ENCODE measurements at regions not wholly inside any gene's neighbourhood (a gene's known extent, or its start where the extent isn't known, plus 50 kb on each side); places are given as distances from the start of the nearest gene placed in this dataset.
"Not testable (repeated sequence)": the region's sequence is repeated elsewhere in the genome, so short reads cannot be mapped to it uniquely, and the experiment has no call there.

DNA sequence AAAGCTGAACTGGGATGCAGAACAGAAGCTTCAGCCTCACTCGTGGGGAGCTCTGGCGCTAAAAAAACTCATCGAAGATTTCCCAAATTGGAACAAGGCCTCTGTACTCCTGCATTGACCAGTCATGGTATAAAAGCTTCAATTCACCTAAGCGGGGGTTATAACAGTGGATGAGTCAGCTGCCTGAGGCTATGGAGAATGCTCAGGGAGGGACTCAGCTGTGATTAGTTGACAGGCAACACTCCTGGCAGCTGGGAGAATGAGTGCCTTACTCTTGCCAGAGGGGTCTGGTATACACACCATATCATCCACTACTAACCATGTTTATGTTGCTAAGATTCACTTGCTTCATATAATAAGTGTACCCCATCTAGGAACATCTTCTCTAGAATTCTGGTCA is 350.6 kb upstream of the VRK2 start:
- H3K27me3 Mint-ChIP-seq (ENCODE audit: low read depth in 3 of 3): peaks cover 0 to 3% (median 0%) of the 10 kb centered on the region in 3 donors
- no peak overlapping the region for H3K4me3 Mint-ChIP-seq
- H3K4me1 Mint-ChIP-seq: no peaks in the 10 kb centered on the region
- no peak for DNase-seq
- H3K27ac Mint-ChIP-seq: no peak overlapping the region
- H3K9me3 Mint-ChIP-seq: peaks cover 4 to 39% (median 5%) of the 10 kb centered on the region in 6 donors
- no peaks in the 10 kb centered on the region for H3K36me3 Mint-ChIP-seq

- no peak overlapping the region for H3K4me3 Mint-ChIP-seq
- H3K27me3 Mint-ChIP-seq (ENCODE audit: low read depth in 3 of 3): no peaks in the 10 kb centered on the region
- no peak overlapping the region for H3K27ac Mint-ChIP-seq
- no peak for DNase-seq
- no peaks in the 10 kb centered on the region for H3K36me3 Mint-ChIP-seq
- H3K9me3 Mint-ChIP-seq: peaks cover 0 to 18% (median 2%) of the 10 kb centered on the region in 6 donors
- no peaks in the 10 kb centered on the region for H3K4me1 Mint-ChIP-seq
Observed at GRCh38 chr2:57698392-57698791, 348.2 kb upstream of the VRK2 start.

- H3K9me3 Mint-ChIP-seq: peaks cover 0 to 13% (median 2%) of the 10 kb centered on the region in 6 donors
- DNase-seq: no peak
- no peak overlapping the region for H3K4me3 Mint-ChIP-seq
- H3K27me3 Mint-ChIP-seq (ENCODE audit: low read depth in 3 of 3): no peaks in the 10 kb centered on the region
- no peaks in the 10 kb centered on the region for H3K4me1 Mint-ChIP-seq
- H3K27ac Mint-ChIP-seq: no peak overlapping the region
- H3K36me3 Mint-ChIP-seq: no peaks in the 10 kb centered on the region
Observed at GRCh38 chr2:57698935-57699449, 347.6 kb upstream of the VRK2 start.

DNA sequence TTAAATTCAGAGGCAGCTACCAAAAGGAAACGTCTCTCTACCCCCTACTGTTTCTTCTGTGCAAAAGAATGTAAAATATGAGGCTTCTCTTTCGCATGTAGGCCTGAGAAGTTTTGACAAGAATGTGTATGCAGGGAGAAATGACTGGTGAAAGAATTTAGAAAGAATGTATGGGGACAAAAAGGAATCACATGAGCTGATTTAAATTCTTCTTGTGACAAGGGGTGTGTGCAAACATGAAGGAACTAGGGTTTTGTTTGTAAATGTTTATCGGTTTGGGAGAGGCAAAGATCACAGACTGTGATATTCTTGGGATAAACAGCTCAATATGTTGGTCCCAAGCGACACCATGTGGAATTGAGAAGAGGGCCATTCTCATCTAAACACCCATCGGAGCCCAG is 345.2 kb upstream of the VRK2 start:
- H3K27ac Mint-ChIP-seq: no peak overlapping the region
- no peaks in the 10 kb centered on the region for H3K4me1 Mint-ChIP-seq
- no peak for DNase-seq
- peaks cover 0 to 13% (median under 1%) of the 10 kb centered on the region in 6 donors for H3K9me3 Mint-ChIP-seq
- no peaks in the 10 kb centered on the region for H3K36me3 Mint-ChIP-seq
- no peak overlapping the region for H3K4me3 Mint-ChIP-seq
- H3K27me3 Mint-ChIP-seq (ENCODE audit: low read depth in 3 of 3): no peaks in the 10 kb centered on the region

GRCh38 chr2:57703407-57703806 is 343.2 kb upstream of the VRK2 start:
- H3K36me3 Mint-ChIP-seq: no peaks in the 10 kb centered on the region
- H3K4me3 Mint-ChIP-seq: no peak overlapping the region
- H3K4me1 Mint-ChIP-seq: no peaks in the 10 kb centered on the region
- H3K9me3 Mint-ChIP-seq: peaks cover 0 to 10% (median 2%) of the 10 kb centered on the region in 6 donors
- H3K27ac Mint-ChIP-seq: no peak overlapping the region
- no peak for DNase-seq
- H3K27me3 Mint-ChIP-seq (ENCODE audit: low read depth in 3 of 3): no peaks in the 10 kb centered on the region

GRCh38 chr2:57707794-57708193 is 338.8 kb upstream of the VRK2 start:
- not testable (repeated sequence) for H3K27ac Mint-ChIP-seq; H3K4me3 Mint-ChIP-seq; DNase-seq; H3K36me3 Mint-ChIP-seq; H3K27me3 Mint-ChIP-seq (ENCODE audit: low read depth in 3 of 3); H3K9me3 Mint-ChIP-seq; H3K4me1 Mint-ChIP-seq

GRCh38 chr2:57711991-57712390 is 334.6 kb upstream of the VRK2 start:
- H3K27me3 Mint-ChIP-seq (ENCODE audit: low read depth in 3 of 3): peaks cover 0 to 2% (median 0%) of the 10 kb centered on the region in 3 donors
- DNase-seq: no peak
- H3K27ac Mint-ChIP-seq: no peak overlapping the region
- H3K4me3 Mint-ChIP-seq: no peak overlapping the region
- H3K9me3 Mint-ChIP-seq: peaks cover 0 to 10% (median 0%) of the 10 kb centered on the region in 6 donors
- no peaks in the 10 kb centered on the region for H3K36me3 Mint-ChIP-seq
- H3K4me1 Mint-ChIP-seq: no peaks in the 10 kb centered on the region

- H3K9me3 Mint-ChIP-seq: peaks cover 0 to 2% (median 0%) of the 10 kb centered on the region in 6 donors
- H3K36me3 Mint-ChIP-seq: no peaks in the 10 kb centered on the region
- peaks cover 0 to under 1% (median 0%) of the 10 kb centered on the region in 3 donors for H3K27me3 Mint-ChIP-seq (ENCODE audit: low read depth in 3 of 3)
- peak in 2 of 3 donors; percentile 1 to 2 for DNase-seq
- peaks cover 0 to 6% of the 10 kb centered on the region in 2 donors for H3K4me1 Mint-ChIP-seq
- H3K27ac Mint-ChIP-seq: no peak overlapping the region
- peak overlapping the region in 1 of 5 donors; percentile 56 for H3K4me3 Mint-ChIP-seq
Observed at GRCh38 chr2:57720728-57721627, 325.6 kb upstream of the VRK2 start.

DNA sequence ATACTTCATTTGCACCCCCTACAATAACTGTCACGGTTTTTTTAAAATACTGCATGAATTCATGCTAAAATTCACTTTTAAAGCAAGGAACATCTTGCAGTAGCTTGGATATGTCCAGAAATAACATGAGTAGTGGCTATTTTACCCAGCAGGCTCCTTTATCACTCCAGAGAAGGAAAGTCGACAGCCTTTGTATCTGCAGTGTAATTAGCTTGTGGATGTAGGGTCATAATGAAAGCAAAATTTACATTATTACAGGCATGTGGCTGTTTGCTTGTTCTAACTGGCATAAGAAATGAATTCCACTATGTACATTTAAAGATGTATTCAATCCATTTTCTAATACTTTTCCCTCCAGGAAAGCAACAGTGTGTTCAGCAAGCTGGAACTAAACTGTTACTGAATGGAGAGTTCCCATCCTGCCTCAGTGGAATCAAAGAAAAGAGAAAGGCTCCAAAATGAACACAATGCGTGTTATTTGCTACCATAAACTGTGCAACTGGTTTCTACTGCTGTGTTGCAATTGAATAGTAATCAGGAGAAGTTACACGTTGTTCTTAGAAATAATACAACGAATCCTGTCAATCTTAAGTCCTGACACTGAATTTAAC is 321.2 kb upstream of the VRK2 start:
- no peaks in the 10 kb centered on the region for H3K27me3 Mint-ChIP-seq (ENCODE audit: low read depth in 3 of 3)
- no peak overlapping the region for H3K27ac Mint-ChIP-seq
- H3K4me1 Mint-ChIP-seq: peaks cover 0 to 6% of the 10 kb centered on the region in 2 donors
- peaks cover 0 to 7% (median 2%) of the 10 kb centered on the region in 6 donors for H3K9me3 Mint-ChIP-seq
- DNase-seq: no peak
- no peaks in the 10 kb centered on the region for H3K36me3 Mint-ChIP-seq
- H3K4me3 Mint-ChIP-seq: no peak overlapping the region

DNA sequence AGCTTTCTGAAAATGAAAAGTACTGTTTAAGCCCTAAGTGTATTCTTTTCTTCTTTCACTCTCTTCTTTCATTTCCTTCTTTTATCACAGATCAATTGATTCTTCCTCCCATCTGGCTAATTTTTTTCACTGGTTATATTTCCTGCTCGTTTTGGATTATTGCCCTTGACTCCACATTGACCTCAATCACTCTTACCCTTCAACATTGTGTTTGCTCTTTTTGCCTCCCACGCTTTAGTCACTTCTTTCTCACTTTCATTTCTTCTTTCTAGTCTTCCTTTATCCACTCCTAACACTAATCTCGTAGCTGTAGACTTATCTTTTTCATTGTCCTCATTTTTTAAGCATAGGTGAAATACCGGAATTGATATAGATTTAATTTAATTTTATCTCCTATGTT is 320.3 kb upstream of the VRK2 start:
- peaks cover 0 to 1% (median 0%) of the 10 kb centered on the region in 3 donors for H3K27me3 Mint-ChIP-seq (ENCODE audit: low read depth in 3 of 3)
- H3K4me3 Mint-ChIP-seq: no peak overlapping the region
- H3K27ac Mint-ChIP-seq: no peak overlapping the region
- H3K9me3 Mint-ChIP-seq: peaks cover 0 to 7% (median 3%) of the 10 kb centered on the region in 6 donors
- H3K36me3 Mint-ChIP-seq: no peaks in the 10 kb centered on the region
- H3K4me1 Mint-ChIP-seq: no peaks in the 10 kb centered on the region
- DNase-seq: no peak

- Mint-ChIP-seq H3K4me1 (no peaks in the 10 kb centered on the region), H3K27ac (no peak overlapping the region), H3K4me3 (no peak overlapping the region), H3K36me3 (no peaks in the 10 kb centered on the region), H3K9me3 (peaks cover 0 to 7% (median 3%) of the 10 kb centered on the region in 6 donors), H3K27me3 (ENCODE audit: low read depth in 3 of 3) (peaks cover 0 to 4% (median 0%) of the 10 kb centered on the region in 3 donors)
- DNase-seq: no peak
Observed at GRCh38 chr2:57728691-57729090, 317.9 kb upstream of the VRK2 start.

GRCh38 chr2:57733956-57734355 is 312.6 kb upstream of the VRK2 start:
- DNase-seq: no peak
- peaks cover 0 to 4% (median 0%) of the 10 kb centered on the region in 3 donors for H3K27me3 Mint-ChIP-seq (ENCODE audit: low read depth in 3 of 3)
- H3K4me1 Mint-ChIP-seq: no peaks in the 10 kb centered on the region
- H3K27ac Mint-ChIP-seq: no peak overlapping the region
- no peaks in the 10 kb centered on the region for H3K36me3 Mint-ChIP-seq
- H3K4me3 Mint-ChIP-seq: no peak overlapping the region
- peaks cover 2 to 11% (median 5%) of the 10 kb centered on the region in 6 donors for H3K9me3 Mint-ChIP-seq

DNA sequence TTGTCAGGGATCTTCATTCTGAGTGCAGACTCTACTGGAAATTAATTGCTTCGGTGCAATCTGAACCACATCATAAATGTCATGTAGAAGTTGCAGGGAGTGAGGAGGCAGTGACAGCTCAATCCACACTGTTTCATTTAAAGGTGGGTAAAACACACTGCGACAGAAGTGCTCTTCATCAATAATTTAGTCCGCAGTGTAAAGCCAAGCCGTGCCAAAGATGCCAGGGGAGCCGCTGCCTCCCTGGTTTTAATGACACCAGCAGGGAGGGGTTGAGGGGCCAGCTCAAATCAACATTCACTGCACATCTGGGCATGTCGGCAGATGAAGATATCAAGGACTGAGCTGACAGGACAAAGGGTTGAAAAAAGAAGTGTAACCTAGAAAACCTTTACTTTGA is 305.7 kb upstream of the VRK2 start:
- H3K27ac Mint-ChIP-seq: no peak overlapping the region
- peaks cover 0 to 2% (median 0%) of the 10 kb centered on the region in 3 donors for H3K27me3 Mint-ChIP-seq (ENCODE audit: low read depth in 3 of 3)
- peaks cover 0 to 2% (median 0%) of the 10 kb centered on the region in 6 donors for H3K9me3 Mint-ChIP-seq
- H3K4me3 Mint-ChIP-seq: no peak overlapping the region
- no peaks in the 10 kb centered on the region for H3K4me1 Mint-ChIP-seq
- DNase-seq: no peak
- no peaks in the 10 kb centered on the region for H3K36me3 Mint-ChIP-seq

- Mint-ChIP-seq H3K4me3 (no peak overlapping the region), H3K9me3 (no peaks in the 10 kb centered on the region), H3K4me1 (no peaks in the 10 kb centered on the region), H3K27ac (no peak overlapping the region), H3K27me3 (ENCODE audit: low read depth in 3 of 3) (peaks cover 0 to 3% (median 2%) of the 10 kb centered on the region in 3 donors), H3K36me3 (no peaks in the 10 kb centered on the region)
- DNase-seq: no peak
Observed at GRCh38 chr2:57753636-57754035, 293.0 kb upstream of the VRK2 start.
